ENCODE measurements at regions not wholly inside any gene's neighbourhood (a gene's known extent, or its start where the extent isn't known, plus 50 kb on each side); places are given as distances from the start of the nearest gene placed in this dataset.
"Not testable (repeated sequence)": the region's sequence is repeated elsewhere in the genome, so short reads cannot be mapped to it uniquely, and the experiment has no call there.

DNA sequence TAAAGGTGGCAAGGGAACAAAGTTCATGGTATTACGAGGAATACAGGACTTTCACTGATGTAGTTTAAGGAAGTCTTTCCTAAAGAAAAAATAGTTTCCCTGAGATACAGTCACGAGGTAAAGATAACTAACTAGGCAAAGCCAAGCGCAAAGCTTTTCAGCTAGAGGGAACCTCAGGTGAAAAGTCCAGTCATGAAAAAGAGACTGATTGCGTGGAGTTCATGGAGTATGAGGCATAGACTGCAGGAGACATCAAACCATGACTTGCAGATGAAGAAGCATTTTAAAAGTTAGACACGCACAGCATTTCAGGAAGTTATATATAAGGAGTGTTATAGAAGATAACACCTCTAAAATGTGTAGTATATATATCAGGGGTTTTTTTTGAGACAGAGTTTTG is 205.6 kb upstream of the ZNF184 start:
- DNase-seq (ENCODE audit: low read depth in 2 of 2), result no peak

GRCh38 chr6:27674882-27675281 is 202.0 kb upstream of the ZNF184 start:
- no peak for DNase-seq (ENCODE audit: low read depth in 2 of 2)

GRCh38 chr6:27672113-27672799 is 199.4 kb upstream of the ZNF184 start:
- no peak for DNase-seq (ENCODE audit: low read depth in 2 of 2)

DNA sequence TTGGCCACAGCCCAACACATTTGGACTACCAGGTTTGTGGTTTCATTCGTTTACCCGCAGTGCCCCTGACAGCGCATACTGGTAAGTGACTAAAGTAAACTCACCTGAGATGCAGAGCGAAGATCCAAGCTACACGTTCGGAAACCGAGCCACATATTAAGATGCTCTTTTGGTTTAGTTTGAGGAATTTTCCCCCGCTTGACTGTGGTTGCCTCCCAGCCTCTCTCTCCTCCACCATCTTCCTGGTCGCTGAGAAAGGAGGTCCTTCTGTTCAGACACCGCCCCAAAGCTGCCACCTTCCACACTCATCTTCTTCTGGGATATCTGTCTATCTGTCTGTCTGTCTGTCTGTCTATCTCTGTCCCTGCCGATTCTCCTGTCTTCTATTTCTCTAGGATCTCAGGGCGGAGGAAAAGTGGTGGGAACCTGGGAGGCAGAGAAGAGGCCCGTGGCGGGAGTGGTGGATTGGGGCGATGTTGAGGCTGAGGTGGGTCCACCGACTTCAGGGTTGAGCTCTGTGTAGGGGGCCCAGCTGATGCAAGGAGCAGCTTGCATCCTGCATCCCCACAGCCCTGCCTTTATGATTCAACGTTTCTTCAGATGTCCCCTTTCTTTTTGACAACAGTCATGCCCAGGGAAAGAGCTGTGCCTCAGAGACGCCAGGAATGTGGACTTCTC is 196.9 kb upstream of the ZNF184 start:
- no peak for DNase-seq (ENCODE audit: low read depth in 2 of 2)

GRCh38 chr6:27669295-27669623 is 196.4 kb upstream of the ZNF184 start:
- no peak for DNase-seq (ENCODE audit: low read depth in 2 of 2)

GRCh38 chr6:27668442-27669294 is 195.8 kb upstream of the ZNF184 start:
- peak in 1 of 2 donors; percentile 61 for DNase-seq (ENCODE audit: low read depth in 2 of 2)

DNA sequence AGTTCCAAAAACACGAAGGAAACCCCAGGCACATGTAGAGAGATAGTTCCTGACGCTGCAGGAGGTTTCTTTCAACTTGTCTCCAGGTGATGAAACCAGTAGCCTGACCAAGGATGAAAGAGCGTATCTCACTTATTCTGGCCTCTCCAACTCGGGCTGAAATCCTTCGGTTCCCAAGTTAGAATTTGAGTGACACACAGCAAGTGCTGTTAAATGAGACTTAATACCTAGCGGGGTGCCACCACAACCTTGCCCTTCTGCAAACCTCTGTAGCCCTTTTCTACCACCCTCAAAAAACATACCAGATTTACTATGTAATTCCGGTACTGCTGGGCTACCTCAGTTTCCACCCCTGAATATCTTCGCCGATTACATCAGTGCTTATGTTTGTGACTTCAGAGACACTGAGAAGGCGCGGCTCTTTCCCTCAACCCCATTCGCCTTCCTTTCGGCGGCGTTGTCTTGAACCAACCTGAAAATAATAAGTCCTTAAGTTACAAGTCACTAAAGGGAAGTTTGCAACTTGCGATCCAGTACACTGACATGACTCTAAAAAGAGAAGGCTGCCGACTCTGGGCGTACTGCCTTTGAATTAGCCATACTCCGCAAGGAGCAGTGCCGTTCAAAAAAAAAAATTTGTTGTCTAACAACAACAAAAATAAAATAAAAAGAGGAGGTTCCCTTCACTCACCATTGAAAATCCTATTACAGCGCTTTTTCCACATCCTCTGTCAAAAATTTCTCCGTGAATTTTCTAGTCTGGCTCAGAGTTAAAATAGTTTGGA is 194.9 kb upstream of the ZNF184 start:
- no peak for DNase-seq (ENCODE audit: low read depth in 2 of 2)

DNA sequence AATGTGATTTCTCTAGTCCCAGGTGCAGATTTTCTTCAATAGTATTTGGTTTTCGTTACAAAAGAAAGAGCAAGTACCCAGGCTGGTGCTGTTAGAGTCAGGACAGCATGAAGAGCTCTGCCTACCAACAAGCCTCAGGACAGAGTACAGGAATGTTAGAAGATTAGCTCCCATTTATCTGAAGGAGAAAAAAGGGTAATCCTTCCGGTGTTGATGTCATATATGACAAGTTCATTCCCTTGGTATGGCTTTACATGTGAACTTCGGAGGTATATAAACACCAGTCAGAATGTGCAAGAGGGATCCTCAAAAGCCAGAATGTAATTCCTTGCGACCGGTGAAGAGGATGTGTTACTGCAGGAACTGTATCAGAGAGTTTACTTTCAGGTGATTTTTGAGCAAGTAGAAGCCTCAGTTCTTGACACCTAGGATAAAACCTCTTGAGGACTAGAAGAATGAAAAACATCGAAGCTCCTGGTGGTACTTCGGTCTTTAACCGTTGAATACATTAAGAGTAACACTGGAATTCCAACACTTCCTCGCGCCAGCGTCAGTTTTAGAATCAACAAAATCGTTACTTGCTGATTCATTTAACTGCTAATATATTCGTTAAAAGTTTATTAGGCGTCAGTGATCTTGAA is 194.2 kb upstream of the ZNF184 start:
- no peak for DNase-seq (ENCODE audit: low read depth in 2 of 2)

DNA sequence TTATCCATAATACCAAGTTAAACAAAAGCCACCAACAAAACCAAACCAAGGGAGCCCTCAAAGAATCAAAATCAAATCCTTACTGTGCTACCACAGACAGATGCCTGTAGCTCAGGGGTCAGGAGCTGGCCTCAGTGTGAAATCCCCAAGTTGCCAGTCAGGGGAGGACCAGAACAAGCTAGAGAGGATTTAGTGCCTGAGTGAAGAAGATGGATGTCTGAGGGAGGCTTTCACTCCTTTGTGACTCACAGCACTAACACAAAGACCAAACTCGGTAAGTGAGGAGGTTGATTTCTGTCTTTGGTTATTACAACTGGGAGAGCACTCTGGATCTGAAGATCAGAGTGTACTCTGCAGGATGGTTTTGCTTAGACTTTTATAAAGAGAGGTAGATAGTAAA is 189.9 kb upstream of the ZNF184 start:
- DNase-seq (ENCODE audit: low read depth in 2 of 2), result no peak

GRCh38 chr6:27662212-27662611 is 189.3 kb upstream of the ZNF184 start:
- DNase-seq (ENCODE audit: low read depth in 2 of 2), result not testable (repeated sequence)

- DNase-seq (ENCODE audit: low read depth in 2 of 2), result not testable (repeated sequence)
Measured at GRCh38 chr6:27653143-27653825, 180.4 kb upstream of the ZNF184 start.

GRCh38 chr6:27651371-27651732 is 178.4 kb upstream of the ZNF184 start:
- no peak for DNase-seq (ENCODE audit: low read depth in 2 of 2)

- peak in 1 of 2 donors; percentile 25 for DNase-seq (ENCODE audit: low read depth in 2 of 2)
Measured at GRCh38 chr6:27650620-27651370, 177.9 kb upstream of the ZNF184 start.

- DNase-seq (ENCODE audit: low read depth in 2 of 2), result no peak
Measured at GRCh38 chr6:27644528-27644927, 171.6 kb upstream of the ZNF184 start.

DNA sequence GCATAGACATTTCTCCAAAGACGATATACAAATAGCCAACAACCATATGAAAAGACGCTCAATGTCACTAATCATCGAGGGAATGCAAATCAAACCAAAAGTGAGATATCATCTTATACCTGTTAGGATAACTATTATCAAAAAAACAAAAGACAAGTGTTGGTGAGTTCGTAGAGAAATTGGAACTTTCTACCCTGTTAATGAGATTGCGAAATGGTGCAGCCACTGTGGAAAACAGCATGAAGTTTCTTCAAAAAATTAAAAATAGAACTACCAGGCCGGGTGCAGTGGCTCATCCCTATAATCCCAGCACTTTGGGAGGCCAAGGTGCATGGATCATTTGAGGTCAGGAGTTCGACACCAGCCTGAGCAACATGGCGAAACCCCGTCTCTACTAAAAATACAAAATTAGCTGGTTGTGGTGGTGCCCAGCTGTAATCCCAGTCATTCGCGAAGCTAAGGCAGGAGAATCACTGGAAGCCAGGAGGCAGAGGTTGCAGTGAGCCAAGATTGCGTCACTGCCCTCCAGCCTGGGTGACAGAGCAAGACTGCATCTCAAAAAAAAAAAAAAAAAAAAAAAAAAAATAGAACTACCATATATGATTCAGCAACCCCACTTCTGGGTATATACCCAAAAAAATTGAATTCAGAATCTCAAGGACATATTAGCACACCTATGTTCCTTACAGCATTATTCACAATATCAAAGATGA is 170.0 kb upstream of the ZNF184 start:
- no peak for DNase-seq (ENCODE audit: low read depth in 2 of 2)

GRCh38 chr6:27635886-27636285 is 163.0 kb upstream of the ZNF184 start:
- DNase-seq (ENCODE audit: low read depth in 2 of 2), result not testable (repeated sequence)

DNA sequence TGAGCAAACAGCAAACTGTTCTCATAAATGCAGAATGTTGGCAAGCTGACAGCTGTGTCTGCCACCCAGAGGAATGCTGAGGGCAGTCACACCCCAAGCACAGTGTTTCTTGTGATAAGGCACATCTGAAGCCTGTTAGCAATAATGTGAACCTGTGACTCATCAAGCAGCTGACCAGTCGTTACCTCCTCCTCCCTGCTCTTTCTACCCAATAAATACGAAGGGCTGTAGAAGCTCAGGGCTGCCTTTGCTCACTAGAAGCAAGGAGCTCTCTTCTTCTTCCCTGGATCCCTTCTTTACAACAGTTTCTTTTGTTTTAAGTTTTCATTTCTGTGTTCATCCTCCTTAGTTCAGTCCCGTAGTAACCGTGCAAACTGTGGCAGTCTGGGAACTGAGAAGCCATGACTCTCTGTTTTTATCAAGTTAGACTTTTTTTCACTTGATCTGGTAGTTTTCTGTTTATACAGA is 160.3 kb upstream of the ZNF184 start:
- DNase-seq (ENCODE audit: low read depth in 2 of 2), result not testable (repeated sequence)

DNA sequence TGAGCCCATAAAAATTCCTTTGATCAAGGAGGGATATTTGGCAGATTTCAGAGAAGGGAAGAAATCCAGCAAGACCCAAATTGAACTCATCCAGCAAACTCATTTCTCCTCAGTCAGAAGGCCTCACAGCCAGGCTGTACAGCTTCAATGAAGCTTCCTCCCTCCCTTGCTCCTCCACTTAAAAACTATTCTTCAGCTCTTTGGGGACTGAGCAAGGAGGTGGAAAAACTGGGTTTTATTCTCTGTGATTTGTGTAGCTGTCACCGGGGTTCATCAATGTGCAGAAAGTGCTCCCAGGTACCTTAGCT is 158.7 kb upstream of the ZNF184 start:
- DNase-seq (ENCODE audit: low read depth in 2 of 2), result no peak

Measured in stimulated activated CD4-positive, alpha-beta T cell treated with anti-CD3 and anti-CD28 coated beads, Interleukin-1b, Interleukin-23, amount 100 ng/mL, for 4 hours (primary cell).